ENCODE measurements at regions not wholly inside any gene's neighbourhood (a gene's known extent, or its start where the extent isn't known, plus 50 kb on each side); places are given as distances from the start of the nearest gene placed in this dataset.
"Not testable (repeated sequence)": the region's sequence is repeated elsewhere in the genome, so short reads cannot be mapped to it uniquely, and the experiment has no call there.

GRCh38 chr9:87781331-87781730 is 55.4 kb downstream of the CTSL start:
- H3K36me3 Mint-ChIP-seq (ENCODE audit: low read depth): peaks cover 1% of the 10 kb centered on the region
- H3K9me3 Mint-ChIP-seq (ENCODE audit: low read depth): peaks cover 4% of the 10 kb centered on the region
- peaks cover 4% of the 10 kb centered on the region for H3K27me3 Mint-ChIP-seq (ENCODE audit: low read depth)
- H3K4me3 Mint-ChIP-seq (ENCODE audit: unreplicated experiment): no peak overlapping the region
- H3K27ac Mint-ChIP-seq (ENCODE audit: unreplicated experiment): no peak overlapping the region
- TF ChIP-seq, protein P1, sequence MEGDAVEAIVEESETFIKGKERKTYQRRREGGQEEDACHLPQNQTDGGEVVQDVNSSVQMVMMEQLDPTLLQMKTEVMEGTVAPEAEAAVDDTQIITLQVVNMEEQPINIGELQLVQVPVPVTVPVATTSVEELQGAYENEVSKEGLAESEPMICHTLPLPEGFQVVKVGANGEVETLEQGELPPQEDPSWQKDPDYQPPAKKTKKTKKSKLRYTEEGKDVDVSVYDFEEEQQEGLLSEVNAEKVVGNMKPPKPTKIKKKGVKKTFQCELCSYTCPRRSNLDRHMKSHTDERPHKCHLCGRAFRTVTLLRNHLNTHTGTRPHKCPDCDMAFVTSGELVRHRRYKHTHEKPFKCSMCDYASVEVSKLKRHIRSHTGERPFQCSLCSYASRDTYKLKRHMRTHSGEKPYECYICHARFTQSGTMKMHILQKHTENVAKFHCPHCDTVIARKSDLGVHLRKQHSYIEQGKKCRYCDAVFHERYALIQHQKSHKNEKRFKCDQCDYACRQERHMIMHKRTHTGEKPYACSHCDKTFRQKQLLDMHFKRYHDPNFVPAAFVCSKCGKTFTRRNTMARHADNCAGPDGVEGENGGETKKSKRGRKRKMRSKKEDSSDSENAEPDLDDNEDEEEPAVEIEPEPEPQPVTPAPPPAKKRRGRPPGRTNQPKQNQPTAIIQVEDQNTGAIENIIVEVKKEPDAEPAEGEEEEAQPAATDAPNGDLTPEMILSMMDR (IDR thresholded peaks at IDR 0.05): no peak
- DNase-seq (ENCODE audit: low spot score): no peak
- no peaks in the 10 kb centered on the region for H3K4me1 Mint-ChIP-seq (ENCODE audit: low read depth)

GRCh38 chr9:87783180-87783579 is 57.3 kb downstream of the CTSL start:
- no peak for DNase-seq (ENCODE audit: low spot score)
- Mint-ChIP-seq H3K4me1 (ENCODE audit: low read depth) (no peaks in the 10 kb centered on the region), H3K4me3 (ENCODE audit: unreplicated experiment) (no peak overlapping the region), H3K9me3 (ENCODE audit: low read depth) (peaks cover 4% of the 10 kb centered on the region), H3K27me3 (ENCODE audit: low read depth) (no peaks in the 10 kb centered on the region), H3K36me3 (ENCODE audit: low read depth) (peaks cover 1% of the 10 kb centered on the region), H3K27ac (ENCODE audit: unreplicated experiment) (no peak overlapping the region)
- TF ChIP-seq, protein P1 (IDR thresholded peaks at IDR 0.05): no peak

DNA sequence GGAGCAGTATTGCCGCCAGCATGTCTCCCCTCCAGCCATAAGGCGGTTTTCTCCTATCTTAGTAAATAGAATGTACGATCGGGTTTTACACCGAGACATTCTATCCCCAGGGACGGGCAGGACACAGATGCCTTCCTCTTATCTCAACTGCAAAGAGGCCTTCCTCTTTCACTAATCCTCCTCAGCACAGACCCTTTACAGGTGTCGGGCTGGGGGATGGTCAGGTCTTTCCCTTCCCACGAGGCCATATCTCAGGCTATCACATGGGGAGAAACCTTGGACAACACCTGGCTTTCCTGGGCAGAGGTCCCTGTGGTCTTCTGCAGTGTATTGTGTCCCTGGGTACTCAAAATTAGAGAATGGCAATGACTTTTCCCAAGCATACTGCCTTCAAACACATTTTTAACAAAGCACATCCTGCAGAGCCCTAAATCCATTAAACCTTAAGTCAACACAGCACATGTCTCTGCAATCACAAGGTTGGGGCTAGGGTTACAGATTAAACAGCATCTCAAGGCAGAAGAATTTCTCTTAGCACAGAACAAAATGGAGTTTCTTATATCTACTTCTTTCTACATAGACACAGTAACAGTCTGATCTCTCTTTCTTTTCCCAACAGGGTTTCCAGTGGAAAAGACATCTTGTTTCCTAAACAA is 59.5 kb downstream of the CTSL start:
- not testable (repeated sequence) for H3K4me3 Mint-ChIP-seq (ENCODE audit: unreplicated experiment); H3K36me3 Mint-ChIP-seq (ENCODE audit: low read depth); DNase-seq (ENCODE audit: low spot score); H3K4me1 Mint-ChIP-seq (ENCODE audit: low read depth); H3K27ac Mint-ChIP-seq (ENCODE audit: unreplicated experiment); H3K27me3 Mint-ChIP-seq (ENCODE audit: low read depth); H3K9me3 Mint-ChIP-seq (ENCODE audit: low read depth)

GRCh38 chr9:87786423-87786822 is 60.5 kb downstream of the CTSL start:
- H3K27ac Mint-ChIP-seq (ENCODE audit: unreplicated experiment): no peak overlapping the region
- H3K27me3 Mint-ChIP-seq (ENCODE audit: low read depth): no peaks in the 10 kb centered on the region
- TF ChIP-seq, protein P1 (IDR thresholded peaks at IDR 0.05): no peak
- H3K4me1 Mint-ChIP-seq (ENCODE audit: low read depth): no peaks in the 10 kb centered on the region
- H3K9me3 Mint-ChIP-seq (ENCODE audit: low read depth): no peaks in the 10 kb centered on the region
- no peak for DNase-seq (ENCODE audit: low spot score)
- H3K36me3 Mint-ChIP-seq (ENCODE audit: low read depth): no peaks in the 10 kb centered on the region
- no peak overlapping the region for H3K4me3 Mint-ChIP-seq (ENCODE audit: unreplicated experiment)

GRCh38 chr9:87786876-87787275 is 61.0 kb downstream of the CTSL start:
- Mint-ChIP-seq H3K4me1 (ENCODE audit: low read depth) (no peaks in the 10 kb centered on the region), H3K27ac (ENCODE audit: unreplicated experiment) (no peak overlapping the region), H3K27me3 (ENCODE audit: low read depth) (no peaks in the 10 kb centered on the region), H3K4me3 (ENCODE audit: unreplicated experiment) (no peak overlapping the region), H3K9me3 (ENCODE audit: low read depth) (no peaks in the 10 kb centered on the region), H3K36me3 (ENCODE audit: low read depth) (no peaks in the 10 kb centered on the region)
- TF ChIP-seq, protein P1 (IDR thresholded peaks at IDR 0.05): no peak
- no peak for DNase-seq (ENCODE audit: low spot score)

DNA sequence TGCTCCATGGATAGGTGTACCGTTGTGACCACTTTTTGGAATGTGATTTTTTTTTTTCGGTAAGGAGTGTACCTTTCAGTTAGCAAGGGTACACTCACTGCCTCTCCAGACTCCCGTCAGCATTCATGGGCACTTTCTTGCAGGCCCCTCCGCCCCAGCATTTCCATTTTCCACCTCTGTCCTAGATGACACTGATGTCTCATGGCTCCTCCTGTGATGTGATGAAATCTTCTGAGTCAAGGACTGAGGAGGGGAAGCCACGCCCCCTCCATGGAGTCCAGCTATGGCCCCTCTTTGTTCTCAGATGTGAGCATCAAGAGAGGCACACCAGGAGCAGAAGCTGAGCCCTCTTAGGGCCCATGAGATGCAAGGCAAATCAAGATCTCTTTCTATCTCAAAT is 61.8 kb downstream of the CTSL start:
- Mint-ChIP-seq H3K4me1 (ENCODE audit: low read depth) (peaks cover 2% of the 10 kb centered on the region), H3K9me3 (ENCODE audit: low read depth) (no peaks in the 10 kb centered on the region), H3K27me3 (ENCODE audit: low read depth) (no peaks in the 10 kb centered on the region), H3K36me3 (ENCODE audit: low read depth) (no peaks in the 10 kb centered on the region), H3K27ac (ENCODE audit: unreplicated experiment) (no peak overlapping the region), H3K4me3 (ENCODE audit: unreplicated experiment) (no peak overlapping the region)
- TF ChIP-seq, protein P1 (IDR thresholded peaks at IDR 0.05): no peak
- DNase-seq (ENCODE audit: low spot score): no peak
